Duodenal mucosa (tissue), 2 donors: ENCODE measurements at regions not wholly inside any gene's neighbourhood (a gene's known extent, or its start where the extent isn't known, plus 50 kb on each side); places are given as distances from the start of the nearest gene placed in this dataset.

Experiments
- H3K27ac ChIP-seq: one replicate; pipeline ENCODE4 v1.7.0; 2013; ENCODE audit warnings: low read depth, low read length
- H3K27me3 ChIP-seq, 2 donors: one replicate each; pipeline ENCODE4 v1.7.0; 2013; ENCODE audit warnings: low read length in 2 of 2, control low read depth in 1 of 2; ENCODE audit not compliant: insufficient read depth in 2 of 2, control insufficient read depth in 1 of 2
- H3K36me3 ChIP-seq, 2 donors: one replicate each; pipeline ENCODE4 v1.7.0; 2013; ENCODE audit warnings: low read length in 2 of 2, control low read depth in 1 of 2; ENCODE audit not compliant: insufficient read depth in 2 of 2, control insufficient read depth in 1 of 2
- H3K4me1 ChIP-seq, 2 donors: one replicate each; pipeline ENCODE4 v1.7.0; 2013; ENCODE audit warnings: low read length in 2 of 2, control low read depth in 1 of 2; ENCODE audit not compliant: insufficient read depth in 2 of 2, control insufficient read depth in 1 of 2
- H3K4me3 ChIP-seq, 2 donors: one replicate each; pipeline ENCODE4 v1.7.0; 2013; ENCODE audit warnings: low read length in 2 of 2, low read depth in 1 of 2
- H3K9ac ChIP-seq, 2 donors: one replicate each; pipeline ENCODE4 v1.7.0; 2013; ENCODE audit warnings: low read length in 2 of 2, low read depth in 1 of 2
- H3K9me3 ChIP-seq, 2 donors: one replicate each; pipeline ENCODE4 v1.7.0; 2013; ENCODE audit warnings: low read length in 2 of 2, control low read depth in 1 of 2; ENCODE audit not compliant: control insufficient read depth in 1 of 2

DNA sequence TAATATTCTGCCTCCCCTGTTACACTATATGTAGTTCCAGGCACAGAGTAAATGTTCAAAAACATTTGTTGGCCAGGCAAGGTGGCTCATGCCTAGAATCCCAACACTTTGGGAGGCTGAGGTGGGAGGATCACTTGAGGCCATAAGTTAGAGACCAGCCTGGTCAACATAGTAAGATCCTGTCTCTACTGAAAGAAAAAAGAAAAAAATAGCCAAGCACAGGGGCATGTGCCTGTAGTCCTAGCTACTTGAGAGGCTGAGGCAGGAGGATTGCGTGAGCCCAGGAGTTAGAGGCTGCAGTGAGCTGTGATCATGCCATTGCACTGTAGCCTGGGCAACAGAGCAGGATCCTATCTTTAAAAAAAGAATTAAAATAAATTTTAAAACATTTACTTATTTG, 57.6 kb upstream of the SIM2 start:
- Histone ChIP-seq H3K36me3 (no peaks in the 10 kb centered on the region), H3K4me3 (no peak overlapping the region), H3K4me1 (no peaks in the 10 kb centered on the region), H3K9ac (no peak overlapping the region), H3K27me3 (peaks cover 0 to 3% of the 10 kb centered on the region in 2 donors), H3K9me3 (no peaks in the 10 kb centered on the region), H3K27ac (no peak overlapping the region)

GRCh38 chr21:36641886-36642285, 57.0 kb upstream of the SIM2 start:
- no peaks in the 10 kb centered on the region for H3K4me1 ChIP-seq
- no peaks in the 10 kb centered on the region for H3K36me3 ChIP-seq
- no peaks in the 10 kb centered on the region for H3K9me3 ChIP-seq
- H3K27ac ChIP-seq: no peak overlapping the region
- no peak overlapping the region for H3K4me3 ChIP-seq
- no peak overlapping the region for H3K9ac ChIP-seq
- H3K27me3 ChIP-seq: peaks cover 0 to 3% of the 10 kb centered on the region in 2 donors

DNA sequence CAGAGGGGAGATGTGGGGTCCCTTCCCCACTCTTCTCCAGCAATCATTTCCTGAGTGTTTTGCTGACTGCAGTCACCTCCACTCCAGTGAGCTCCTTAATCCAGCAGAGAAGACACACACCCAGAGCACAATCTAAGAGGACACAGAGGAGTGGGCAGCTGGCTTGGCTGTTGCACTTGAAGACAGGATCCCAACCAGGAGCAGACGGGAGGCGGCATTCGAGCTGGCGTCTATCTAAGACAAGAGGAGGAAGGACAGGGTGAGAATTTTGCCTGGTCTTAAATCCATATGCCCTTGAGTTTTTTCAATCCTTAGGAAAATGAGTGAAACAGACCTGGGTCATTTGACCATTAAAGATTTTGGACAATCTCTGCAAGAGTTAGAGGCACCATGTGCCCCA, 56.1 kb upstream of the SIM2 start:
- Histone ChIP-seq H3K36me3 (no peaks in the 10 kb centered on the region), H3K9me3 (no peaks in the 10 kb centered on the region), H3K9ac (no peak overlapping the region), H3K27me3 (peaks cover 2 to 3% of the 10 kb centered on the region in 2 donors), H3K27ac (no peak overlapping the region), H3K4me3 (no peak overlapping the region), H3K4me1 (no peaks in the 10 kb centered on the region)

GRCh38 chr21:36643374-36644250, 55.3 kb upstream of the SIM2 start:
- H3K27ac ChIP-seq: no peak overlapping the region
- H3K4me3 ChIP-seq: no peak overlapping the region
- H3K9me3 ChIP-seq: no peaks in the 10 kb centered on the region
- no peaks in the 10 kb centered on the region for H3K36me3 ChIP-seq
- H3K27me3 ChIP-seq: peaks cover 2 to 3% of the 10 kb centered on the region in 2 donors
- no peaks in the 10 kb centered on the region for H3K4me1 ChIP-seq
- H3K9ac ChIP-seq: no peak overlapping the region

DNA sequence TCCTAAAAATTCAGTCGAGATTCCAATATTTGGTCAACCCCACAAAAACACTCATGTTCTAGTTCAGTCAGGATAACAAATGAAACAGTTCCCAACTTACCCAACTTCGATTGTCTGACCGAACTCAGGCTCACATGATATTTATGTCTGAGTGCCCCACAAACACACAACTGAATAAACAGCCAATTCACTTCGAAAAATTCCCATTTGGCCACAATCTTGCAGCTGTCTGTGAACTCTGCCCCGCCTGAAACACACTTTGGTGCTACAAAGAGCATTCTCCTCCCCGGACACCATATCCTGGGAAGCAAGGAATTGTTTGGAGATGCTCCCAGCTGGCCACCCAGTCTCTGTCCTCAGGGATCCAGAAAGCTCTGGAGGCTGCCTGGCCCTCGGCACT, 52.9 kb upstream of the SIM2 start:
- H3K9ac ChIP-seq: no peak overlapping the region
- no peaks in the 10 kb centered on the region for H3K9me3 ChIP-seq
- no peaks in the 10 kb centered on the region for H3K36me3 ChIP-seq
- H3K27ac ChIP-seq: no peak overlapping the region
- no peak overlapping the region for H3K4me3 ChIP-seq
- H3K4me1 ChIP-seq: no peaks in the 10 kb centered on the region
- H3K27me3 ChIP-seq: peaks cover 0 to 2% of the 10 kb centered on the region in 2 donors

DNA sequence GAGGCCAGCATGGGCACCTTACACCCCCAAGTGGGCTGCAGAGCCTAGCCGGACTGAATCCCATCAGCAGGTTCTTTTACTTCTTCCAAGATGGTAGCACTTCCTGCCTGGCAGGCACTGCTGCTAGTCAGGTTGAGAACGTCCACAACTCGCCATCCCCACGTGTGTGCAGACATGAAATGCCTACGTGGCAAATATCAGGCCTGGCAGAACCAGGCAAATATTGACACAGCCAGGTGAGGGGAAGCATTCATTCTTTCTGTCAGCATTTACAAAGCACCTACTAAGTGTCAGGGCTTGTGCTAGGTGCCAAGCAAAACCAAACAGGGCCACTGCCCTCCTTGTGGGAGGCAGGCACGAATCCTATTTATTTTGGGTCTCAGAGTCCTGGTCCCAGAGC, 52.3 kb upstream of the SIM2 start:
- Histone ChIP-seq H3K9ac (no peak overlapping the region), H3K27me3 (peaks cover 0 to 2% of the 10 kb centered on the region in 2 donors), H3K4me1 (no peaks in the 10 kb centered on the region)

GRCh38 chr21:36647279-36648093, 51.4 kb upstream of the SIM2 start:
- Histone ChIP-seq H3K36me3 (no peaks in the 10 kb centered on the region), H3K9ac (no peak overlapping the region), H3K4me1 (no peaks in the 10 kb centered on the region), H3K27ac (no peak overlapping the region), H3K4me3 (no peak overlapping the region), H3K9me3 (no peaks in the 10 kb centered on the region), H3K27me3 (peaks cover 0 to 2% of the 10 kb centered on the region in 2 donors)

More for the DNA sequence above, 52.3 kb upstream of the SIM2 start:
- no peak overlapping the region for H3K4me3 ChIP-seq
- no peaks in the 10 kb centered on the region for H3K36me3 ChIP-seq
- no peak overlapping the region for H3K27ac ChIP-seq
- H3K9me3 ChIP-seq: no peaks in the 10 kb centered on the region
